Liver (tissue), 3 donors: ENCODE measurements at regions not wholly inside any gene's neighbourhood (a gene's known extent, or its start where the extent isn't known, plus 50 kb on each side); places are given as distances from the start of the nearest gene placed in this dataset.

Source experiments
- ATF3 ChIP-seq: IDR thresholded peaks from 2 replicates; pipeline ENCODE4 v1.6.1; 2016; ENCODE audit warnings: antibody characterized with exemption
- CTCF ChIP-seq: fragments of 150-350 bp; IDR thresholded peaks from 2 replicates; pipeline ENCODE4 v1.5.1; 2017; ENCODE audit warnings: improper control_type of control experiment, low read depth, low read length; ENCODE audit not compliant: missing input control
- EGR1 ChIP-seq, 2 donors: IDR thresholded peaks; 2 replicates each; pipeline ENCODE4 v1.6.1; 2016 to 2018; ENCODE audit warnings: antibody characterized with exemption in 2 of 2, low read depth in 2 of 2
- RAD21 ChIP-seq, 2 donors: IDR thresholded peaks; 2 replicates each; pipeline ENCODE4 v1.6.1; 2016; ENCODE audit warnings: antibody characterized with exemption in 2 of 2, mild to moderate bottlenecking in 2 of 2
- REST ChIP-seq: IDR thresholded peaks from 2 replicates; pipeline ENCODE4 v1.6.1; 2016; ENCODE audit warnings: antibody characterized with exemption, mild to moderate bottlenecking
- RXRA ChIP-seq, 2 donors: IDR thresholded peaks; 2 replicates each; pipeline ENCODE4 v1.6.1; 2017 to 2018; ENCODE audit warnings: antibody characterized with exemption in 2 of 2, mild to moderate bottlenecking in 1 of 2
- SP1 ChIP-seq: IDR thresholded peaks from 2 replicates; pipeline ENCODE4 v1.6.1; 2018; ENCODE audit warnings: antibody characterized with exemption, mild to moderate bottlenecking
- ZBTB33 ChIP-seq: IDR thresholded peaks from 2 replicates; pipeline ENCODE4 v1.6.1; 2016; ENCODE audit warnings: antibody characterized with exemption
- donor health status: healthy.
- donor health status: healthy.

GRCh38 chr17:65473363-65473762 is 88.1 kb downstream of the AXIN2 start:
- TF ChIP-seq CTCF (no peak), EGR1 (IDR thresholded peaks at IDR 0.05; ENCODE audit: low read depth in 2 of 2) (no peak), RXRA (IDR thresholded peaks at IDR 0.05) (no peak), RAD21 (IDR thresholded peaks at IDR 0.05) (no peak), ATF3 (no peak), ZBTB33 (no peak), SP1 (no peak), REST (no peak)
